ENCODE measurements at regions not wholly inside any gene's neighbourhood (a gene's known extent, or its start where the extent isn't known, plus 50 kb on each side); places are given as distances from the start of the nearest gene placed in this dataset.

- TF ChIP-seq WRNIP1 (IDR thresholded peaks at IDR 0.05; ENCODE audit: borderline replicate concordance, low read depth, low read length), result no peak
- no peak for TF ChIP-seq ZBED1 (IDR thresholded peaks at IDR 0.05; ENCODE audit: borderline replicate concordance)
Observed at GRCh38 chr16:63841271-63841670, 1280.6 kb downstream of the CDH11 start (continued).

- ChIA-PET SMC1A (ENCODE audit: uncharacterized antibody, unreplicated experiment) (no interaction called here), CTCF (no interaction called here), RAD21 (ENCODE audit: unreplicated experiment) (no interaction called here), POLR2A (no interaction called here)
- ATAC-seq (no peak), FAIRE-seq (no peak), DNase-seq (ENCODE audit: low read depth, low spot score) (no peak)
- Histone ChIP-seq H3K4me1 (ENCODE audit: control insufficient read depth, insufficient read depth, low read length) (no peaks in the 10 kb centered on the region), H3K27me3 (replicated peaks in 1 of 2; ENCODE audit: control insufficient read depth in 2 of 2, insufficient read depth in 2 of 2, low read length in 1 of 2) (no peaks in the 10 kb centered on the region), H3K36me3 (ENCODE audit: control insufficient read depth in 2 of 2, insufficient read depth in 2 of 2, low read length in 1 of 2) (no peaks in the 10 kb centered on the region), H2AFZ (ENCODE audit: control insufficient read depth, low read depth, low read length) (no peak overlapping the region), H3K4me3 (no peak overlapping the region), H3K4me2 (ENCODE audit: control insufficient read depth, insufficient read depth) (no peak overlapping the region), H3K9ac (ENCODE audit: control insufficient read depth, insufficient read depth, low read length) (no peak overlapping the region), H3K27ac (ENCODE audit: control insufficient read depth, insufficient read depth) (no peak overlapping the region), H3K9me3 (replicated peaks; ENCODE audit: control insufficient read depth, insufficient read depth, low read length) (no peaks in the 10 kb centered on the region), H3K79me2 (ENCODE audit: control insufficient read depth, insufficient read depth, low read length) (no peaks in the 10 kb centered on the region), H4K20me1 (ENCODE audit: control insufficient read depth, insufficient read depth) (no peaks in the 10 kb centered on the region)
- intact Hi-C loops (cut with micrococcal nuclease; ENCODE audit: unreplicated experiment), result no loop called here
- in situ Hi-C loops (cut with MboI), result no loop called here
- no TSS peak for BruUV-seq (replicated peaks)
- no peak for TF ChIP-seq CREM (IDR thresholded peaks at IDR 0.05; ENCODE audit: low read depth)
- TF ChIP-seq SP1 (IDR thresholded peaks at IDR 0.05; ENCODE audit: low read depth, low read length), result no peak
- no peak for TF ChIP-seq SUZ12 (IDR thresholded peaks at IDR 0.05; ENCODE audit: unreplicated experiment)
- TF ChIP-seq NKRF (conservative IDR thresholded peaks at IDR 0.05), result no peak
- no peak for TF ChIP-seq E2F8 (IDR thresholded peaks at IDR 0.05; ENCODE audit: low read depth, partially characterized antibody)
- TF ChIP-seq SKIL (IDR thresholded peaks at IDR 0.05; ENCODE audit: low read depth, poor library complexity, severe bottlenecking), result no peak
- no peak for TF ChIP-seq NFYB (IDR thresholded peaks at IDR 0.05; ENCODE audit: insufficient read depth, low read depth, low read length)
- WGBS (ENCODE audit: insufficient coverage, insufficient replicate concordance, low lambda C conversion rate, missing lambda C conversion rate), result 0% methylated on average over 3 of the region's 3 CpGs
Observed at GRCh38 chr16:63830061-63830460, 1291.8 kb downstream of the CDH11 start.
